ENCODE measurements at regions not wholly inside any gene's neighbourhood (a gene's known extent, or its start where the extent isn't known, plus 50 kb on each side); places are given as distances from the start of the nearest gene placed in this dataset.
"Not testable (repeated sequence)": the region's sequence is repeated elsewhere in the genome, so short reads cannot be mapped to it uniquely, and the experiment has no call there.

DNA sequence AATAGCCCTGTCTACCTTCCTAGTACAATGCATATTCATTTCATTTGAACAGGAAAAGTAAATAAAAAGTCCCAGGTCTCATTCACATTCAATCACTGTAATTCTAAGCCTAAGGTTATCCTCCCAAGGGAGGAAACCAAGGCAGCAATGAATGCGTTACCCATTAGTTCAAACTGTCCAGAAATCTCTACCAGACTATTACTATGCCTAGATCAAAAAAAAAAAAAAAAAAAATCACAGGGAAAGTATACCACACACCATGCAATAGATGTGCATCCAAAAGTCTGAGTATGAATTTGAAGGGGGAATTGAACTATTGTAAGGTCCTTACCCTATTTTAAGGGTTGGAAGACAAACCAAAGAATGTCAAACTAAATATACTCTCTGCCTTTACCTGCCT lies 598.0 kb upstream of the API5 start:
- Mint-ChIP-seq H3K27ac (no peak overlapping the region), H3K27me3 (no peaks in the 10 kb centered on the region), H3K4me3 (no peak overlapping the region), H3K4me1 (ENCODE audit: low read depth in 2 of 2) (no peaks in the 10 kb centered on the region), H3K9me3 (peaks cover 20% of the 10 kb centered on the region), H3K36me3 (no peaks in the 10 kb centered on the region)
- no peak for DNase-seq (ENCODE audit: low spot score)
- no peak for ATAC-seq

DNA sequence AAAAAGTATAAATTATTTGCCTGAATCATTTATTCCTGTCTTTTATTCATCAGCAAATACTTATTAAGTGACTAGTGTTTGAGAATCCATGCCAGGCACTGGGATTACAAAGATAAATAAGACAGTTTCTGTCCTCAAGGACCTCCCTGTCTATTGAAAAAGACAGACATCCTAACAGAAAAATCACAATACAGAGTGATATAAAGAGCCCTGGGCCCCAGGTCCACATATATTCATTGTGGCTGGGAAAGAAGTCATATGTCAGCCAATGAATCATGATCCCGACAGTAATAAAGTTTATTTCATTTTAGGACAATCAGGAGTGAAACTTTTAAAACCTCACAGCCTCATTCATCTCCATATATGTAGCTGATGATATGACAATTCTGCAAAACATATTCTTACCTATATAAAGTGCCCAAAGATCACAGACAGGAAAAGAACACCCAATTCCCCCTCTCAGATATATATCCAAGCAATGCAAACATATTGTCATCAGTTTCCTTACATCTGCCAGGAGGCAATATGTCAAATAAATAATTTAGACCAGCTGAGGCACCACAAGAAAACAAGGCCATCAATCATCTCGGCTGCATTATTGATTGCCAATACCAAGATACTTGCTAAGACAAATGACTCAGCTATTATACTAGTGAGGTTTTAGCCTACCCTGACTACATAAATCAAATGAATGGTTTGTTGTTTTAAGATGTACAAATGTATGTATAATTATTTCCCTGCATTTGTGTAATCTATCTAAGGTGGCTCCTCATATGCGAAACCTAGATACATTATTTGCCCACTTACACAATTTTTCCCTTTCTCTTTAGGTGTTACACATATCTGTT lies 590.9 kb upstream of the API5 start:
- ATAC-seq (no peak), DNase-seq (ENCODE audit: low spot score) (no peak)
- no peaks in the 10 kb centered on the region for H3K4me1 Mint-ChIP-seq (ENCODE audit: low read depth in 2 of 2)
- H3K9me3 Mint-ChIP-seq = peaks cover 18% of the 10 kb centered on the region
- H3K36me3 Mint-ChIP-seq = no peaks in the 10 kb centered on the region
- no peaks in the 10 kb centered on the region for H3K27me3 Mint-ChIP-seq
- no peak overlapping the region for H3K27ac Mint-ChIP-seq
- no peak overlapping the region for H3K4me3 Mint-ChIP-seq

DNA sequence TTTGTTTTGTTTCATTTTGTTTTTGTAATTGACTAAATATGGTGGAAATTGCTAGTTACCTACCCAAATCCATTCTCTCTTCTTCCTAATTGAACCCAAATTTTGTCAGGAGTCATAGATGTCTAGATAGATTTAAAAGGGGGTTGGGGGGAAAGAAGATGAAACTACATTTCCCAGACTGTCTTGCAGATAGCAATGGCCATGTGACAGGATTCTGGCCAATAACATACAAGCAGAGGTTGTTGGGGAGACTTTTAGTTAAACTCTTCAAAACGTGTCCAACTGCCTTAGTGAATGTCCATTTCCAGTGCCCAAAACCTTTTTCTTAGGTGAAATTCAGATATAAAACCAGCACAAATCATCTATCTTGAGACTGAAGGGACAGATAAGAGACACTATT lies 583.9 kb upstream of the API5 start:
- Mint-ChIP-seq H3K4me1 (ENCODE audit: low read depth in 2 of 2) (no peaks in the 10 kb centered on the region), H3K36me3 (peaks cover 2% of the 10 kb centered on the region), H3K9me3 (peaks cover 7% of the 10 kb centered on the region), H3K4me3 (no peak overlapping the region), H3K27ac (no peak overlapping the region), H3K27me3 (no peaks in the 10 kb centered on the region)
- ATAC-seq (no peak), DNase-seq (ENCODE audit: low spot score) (no peak)

DNA sequence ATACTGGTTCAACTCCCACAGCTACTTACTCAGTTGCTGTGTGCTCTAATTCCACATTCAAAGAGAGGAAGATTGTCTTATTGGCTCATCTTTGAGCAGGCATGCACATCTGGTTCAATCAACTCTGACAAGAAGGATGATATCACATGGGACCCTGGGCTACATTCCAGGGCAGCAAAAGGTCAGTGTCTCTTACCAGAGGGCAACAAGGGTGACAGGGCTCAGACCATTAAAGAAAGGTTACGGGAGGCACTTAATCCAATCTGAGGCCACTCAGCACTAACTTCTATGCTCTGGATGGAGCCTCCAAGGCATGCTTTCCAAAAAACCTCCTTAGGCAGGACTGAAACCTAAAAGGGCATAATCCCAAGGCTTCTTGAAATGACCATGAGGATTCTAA lies 549.4 kb upstream of the API5 start:
- H3K27ac Mint-ChIP-seq = no peak overlapping the region
- peaks cover 2% of the 10 kb centered on the region for H3K9me3 Mint-ChIP-seq
- no peaks in the 10 kb centered on the region for H3K27me3 Mint-ChIP-seq
- H3K4me3 Mint-ChIP-seq = no peak overlapping the region
- ATAC-seq (no peak), DNase-seq (ENCODE audit: low spot score) (no peak)
- no peaks in the 10 kb centered on the region for H3K4me1 Mint-ChIP-seq (ENCODE audit: low read depth in 2 of 2)
- H3K36me3 Mint-ChIP-seq = peaks cover 9% of the 10 kb centered on the region

DNA sequence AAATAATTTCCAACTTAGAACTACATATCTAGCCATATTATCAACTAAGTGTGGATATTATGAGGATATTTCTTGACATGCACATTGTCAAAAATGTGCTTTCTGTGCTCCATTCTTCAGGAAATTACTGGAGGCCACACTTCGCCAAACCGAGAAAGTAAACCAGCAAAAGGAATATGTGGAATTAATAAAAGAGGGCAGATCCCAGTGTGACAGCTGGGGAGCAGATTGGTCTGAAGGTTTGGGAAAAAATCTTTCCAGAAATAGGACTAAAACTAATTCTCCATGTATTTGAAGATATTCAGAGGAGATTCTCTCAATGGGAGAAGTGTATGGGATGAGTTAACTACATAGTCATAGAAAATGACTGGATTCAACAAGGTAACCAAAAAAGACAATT lies 546.9 kb upstream of the API5 start:
- ATAC-seq (no peak), DNase-seq (ENCODE audit: low spot score) (no peak)
- Mint-ChIP-seq H3K4me3 (no peak overlapping the region), H3K27me3 (no peaks in the 10 kb centered on the region), H3K36me3 (no peaks in the 10 kb centered on the region), H3K27ac (no peak overlapping the region), H3K4me1 (ENCODE audit: low read depth in 2 of 2) (no peaks in the 10 kb centered on the region), H3K9me3 (peaks cover 4% of the 10 kb centered on the region)

- no peak overlapping the region for H3K27ac Mint-ChIP-seq
- no peaks in the 10 kb centered on the region for H3K4me1 Mint-ChIP-seq (ENCODE audit: low read depth in 2 of 2)
- no peak for ATAC-seq
- H3K9me3 Mint-ChIP-seq = peaks cover 4% of the 10 kb centered on the region
- H3K36me3 Mint-ChIP-seq = no peaks in the 10 kb centered on the region
- no peak overlapping the region for H3K4me3 Mint-ChIP-seq
- no peak for DNase-seq (ENCODE audit: low spot score)
- no peaks in the 10 kb centered on the region for H3K27me3 Mint-ChIP-seq
Measured at GRCh38 chr11:42768576-42768975, 543.2 kb upstream of the API5 start.

GRCh38 chr11:42770444-42771065 lies 541.2 kb upstream of the API5 start:
- H3K27me3 Mint-ChIP-seq = no peaks in the 10 kb centered on the region
- no peak for ATAC-seq
- no peak for DNase-seq (ENCODE audit: low spot score)
- H3K4me1 Mint-ChIP-seq (ENCODE audit: low read depth in 2 of 2) = no peaks in the 10 kb centered on the region
- no peak overlapping the region for H3K27ac Mint-ChIP-seq
- H3K4me3 Mint-ChIP-seq = no peak overlapping the region
- H3K9me3 Mint-ChIP-seq = peaks cover 4% of the 10 kb centered on the region
- no peaks in the 10 kb centered on the region for H3K36me3 Mint-ChIP-seq

GRCh38 chr11:42772886-42773285 lies 538.9 kb upstream of the API5 start:
- H3K4me1 Mint-ChIP-seq (ENCODE audit: low read depth in 2 of 2) = no peaks in the 10 kb centered on the region
- H3K36me3 Mint-ChIP-seq = no peaks in the 10 kb centered on the region
- no peaks in the 10 kb centered on the region for H3K27me3 Mint-ChIP-seq
- DNase-seq (ENCODE audit: low spot score) = no peak
- ATAC-seq = no peak
- no peak overlapping the region for H3K27ac Mint-ChIP-seq
- H3K9me3 Mint-ChIP-seq = peaks cover 4% of the 10 kb centered on the region
- no peak overlapping the region for H3K4me3 Mint-ChIP-seq

DNA sequence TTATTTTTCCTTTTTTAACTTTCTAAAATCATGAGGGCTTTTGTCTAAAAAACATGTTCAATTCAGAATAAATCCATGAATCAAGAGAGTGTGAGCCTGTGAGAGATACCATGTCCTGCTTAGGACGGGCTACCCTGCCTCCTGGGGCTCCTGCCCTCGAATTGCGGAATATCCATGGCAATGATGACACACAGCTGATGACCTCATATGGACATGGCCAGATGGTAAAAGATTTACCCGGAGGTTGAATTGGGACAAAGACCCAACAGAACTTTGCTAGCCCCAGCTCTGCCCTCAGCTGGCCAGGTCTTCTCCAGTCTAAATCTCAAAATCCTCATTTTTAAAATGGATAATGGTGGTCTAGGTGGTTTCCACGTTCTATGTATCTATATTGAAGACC lies 538.1 kb upstream of the API5 start:
- H3K4me1 Mint-ChIP-seq (ENCODE audit: low read depth in 2 of 2) = no peaks in the 10 kb centered on the region
- no peaks in the 10 kb centered on the region for H3K36me3 Mint-ChIP-seq
- no peak for DNase-seq (ENCODE audit: low spot score)
- H3K27me3 Mint-ChIP-seq = no peaks in the 10 kb centered on the region
- H3K4me3 Mint-ChIP-seq = no peak overlapping the region
- no peak for ATAC-seq
- H3K9me3 Mint-ChIP-seq = no peaks in the 10 kb centered on the region
- H3K27ac Mint-ChIP-seq = no peak overlapping the region

DNA sequence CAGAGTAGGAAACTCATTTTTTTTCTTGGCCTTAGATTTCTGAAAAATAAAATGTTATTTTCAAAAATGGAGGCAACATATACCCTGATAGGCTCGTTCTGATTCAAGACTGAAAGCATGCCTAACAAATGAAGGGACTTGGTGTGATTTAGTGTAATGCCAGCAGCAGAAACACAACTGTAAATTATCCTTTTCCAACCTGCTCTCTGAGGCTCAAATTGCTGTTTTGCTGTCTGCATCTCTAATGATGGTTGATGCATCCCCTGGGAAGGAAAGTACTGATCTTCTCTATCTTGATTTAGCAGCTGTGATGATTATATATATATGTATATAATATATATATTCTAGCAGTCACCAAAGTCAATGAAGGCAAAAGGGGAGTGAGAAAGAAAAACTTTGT lies 537.2 kb upstream of the API5 start:
- H3K9me3 Mint-ChIP-seq = no peaks in the 10 kb centered on the region
- no peaks in the 10 kb centered on the region for H3K36me3 Mint-ChIP-seq
- DNase-seq (ENCODE audit: low spot score) (no peak), ATAC-seq (no peak)
- H3K27ac Mint-ChIP-seq = no peak overlapping the region
- H3K27me3 Mint-ChIP-seq = no peaks in the 10 kb centered on the region
- no peaks in the 10 kb centered on the region for H3K4me1 Mint-ChIP-seq (ENCODE audit: low read depth in 2 of 2)
- no peak overlapping the region for H3K4me3 Mint-ChIP-seq

- H3K4me1 Mint-ChIP-seq (ENCODE audit: low read depth in 2 of 2) = no peaks in the 10 kb centered on the region
- no peaks in the 10 kb centered on the region for H3K36me3 Mint-ChIP-seq
- DNase-seq (ENCODE audit: low spot score) (no peak), ATAC-seq (no peak)
- no peak overlapping the region for H3K27ac Mint-ChIP-seq
- no peaks in the 10 kb centered on the region for H3K9me3 Mint-ChIP-seq
- H3K27me3 Mint-ChIP-seq = no peaks in the 10 kb centered on the region
- no peak overlapping the region for H3K4me3 Mint-ChIP-seq
Measured at GRCh38 chr11:42777776-42778175, 534.0 kb upstream of the API5 start.

DNA sequence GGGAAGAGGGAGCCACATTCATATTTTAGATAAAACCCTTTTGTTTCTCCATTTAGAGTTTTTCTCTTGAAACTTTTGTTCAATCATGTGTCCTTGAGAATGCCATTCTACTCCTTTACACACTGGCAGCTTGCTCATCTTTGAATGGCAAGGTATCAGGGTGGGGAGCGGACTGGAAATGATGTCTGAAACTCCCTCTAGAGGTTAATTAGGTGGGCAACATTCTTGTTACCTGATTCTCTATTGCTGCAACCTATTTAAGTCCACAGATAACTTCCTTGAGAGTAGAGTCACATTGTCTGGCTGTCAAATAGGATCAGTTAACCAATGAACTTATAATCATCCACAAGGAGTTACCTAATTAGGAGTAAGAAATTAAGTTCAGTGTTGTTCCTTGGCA lies 533.6 kb upstream of the API5 start:
- ATAC-seq (no peak), DNase-seq (ENCODE audit: low spot score) (no peak)
- no peak overlapping the region for H3K4me3 Mint-ChIP-seq
- H3K4me1 Mint-ChIP-seq (ENCODE audit: low read depth in 2 of 2) = no peaks in the 10 kb centered on the region
- H3K27me3 Mint-ChIP-seq = no peaks in the 10 kb centered on the region
- H3K36me3 Mint-ChIP-seq = no peaks in the 10 kb centered on the region
- H3K9me3 Mint-ChIP-seq = no peaks in the 10 kb centered on the region
- no peak overlapping the region for H3K27ac Mint-ChIP-seq

DNA sequence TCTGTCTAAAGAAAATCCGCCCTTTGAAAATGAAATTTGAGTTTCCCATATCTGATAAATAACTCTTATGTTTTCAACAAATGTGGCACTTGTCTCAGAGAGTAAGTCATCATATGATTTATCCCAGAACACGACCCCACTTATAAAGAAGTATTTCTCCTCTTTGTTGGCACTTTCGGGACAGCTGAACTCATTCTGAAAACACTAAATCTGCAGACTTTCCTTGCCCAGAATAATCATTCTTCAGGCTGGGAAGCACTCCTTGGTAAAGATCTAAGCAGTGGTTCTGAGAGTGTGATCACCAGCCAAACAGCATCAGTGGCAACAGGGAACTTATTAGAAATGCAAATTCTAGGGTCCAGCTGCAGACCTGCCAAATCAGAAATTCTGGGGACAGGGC lies 532.2 kb upstream of the API5 start:
- ATAC-seq (no peak), DNase-seq (ENCODE audit: low spot score) (no peak)
- H3K4me3 Mint-ChIP-seq = no peak overlapping the region
- H3K36me3 Mint-ChIP-seq = no peaks in the 10 kb centered on the region
- peaks cover 1% of the 10 kb centered on the region for H3K9me3 Mint-ChIP-seq
- no peaks in the 10 kb centered on the region for H3K4me1 Mint-ChIP-seq (ENCODE audit: low read depth in 2 of 2)
- H3K27me3 Mint-ChIP-seq = no peaks in the 10 kb centered on the region
- no peak overlapping the region for H3K27ac Mint-ChIP-seq

- H3K4me3 Mint-ChIP-seq = no peak overlapping the region
- no peak for ATAC-seq
- H3K27me3 Mint-ChIP-seq = no peaks in the 10 kb centered on the region
- H3K9me3 Mint-ChIP-seq = peaks cover 13% of the 10 kb centered on the region
- no peak overlapping the region for H3K27ac Mint-ChIP-seq
- H3K4me1 Mint-ChIP-seq (ENCODE audit: low read depth in 2 of 2) = no peaks in the 10 kb centered on the region
- H3K36me3 Mint-ChIP-seq = peaks cover 6% of the 10 kb centered on the region
- DNase-seq (ENCODE audit: low spot score) = no peak
Measured at GRCh38 chr11:42786981-42787380, 524.8 kb upstream of the API5 start.

DNA sequence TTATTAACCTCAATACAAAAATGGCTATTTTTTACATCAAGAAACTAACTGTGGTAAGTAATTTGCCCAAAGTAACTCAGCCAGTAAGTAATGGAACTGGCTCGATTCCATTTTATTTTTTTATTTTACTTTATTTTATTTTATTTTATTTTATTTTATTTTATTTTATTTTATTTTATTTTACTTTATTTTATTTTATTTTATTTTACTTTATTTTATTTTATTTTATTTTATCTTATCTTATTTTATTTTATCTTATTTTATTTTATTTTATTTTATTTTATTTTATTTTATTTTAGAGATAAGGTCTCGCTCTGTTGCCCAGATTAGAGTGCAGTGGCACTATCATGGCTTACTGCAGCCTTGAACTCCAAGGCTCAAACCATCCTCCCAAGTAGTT lies 516.3 kb upstream of the API5 start:
- not testable (repeated sequence) for DNase-seq (ENCODE audit: low spot score); H3K9me3 Mint-ChIP-seq; H3K27ac Mint-ChIP-seq; ATAC-seq; H3K4me3 Mint-ChIP-seq; H3K4me1 Mint-ChIP-seq (ENCODE audit: low read depth in 2 of 2); H3K27me3 Mint-ChIP-seq; H3K36me3 Mint-ChIP-seq

Data from natural killer cell treated with Interleukin-12 subunit alpha and Interleukin-12 subunit beta and Interleukin-15 and Interleukin-18, amount 100 ng/mL, for 72 hours (primary cell).